Suprapubic skin (tissue), 4 donors: ENCODE measurements at regions not wholly inside any gene's neighbourhood (a gene's known extent, or its start where the extent isn't known, plus 50 kb on each side); places are given as distances from the start of the nearest gene placed in this dataset.

ENCODE experiments used
- DNase-seq, 2 donors: peaks; one replicate each; pipeline ENCODE4 v3.0.0-alpha.2; 2019; ENCODE audit warnings: low spot score in 2 of 2
- H3K27ac ChIP-seq: fragments of 200-600 bp; sonication (generic); one replicate; pipeline ENCODE4 v1.5.1; 2019
- H3K27me3 ChIP-seq: fragments of 200-600 bp; sonication (generic); one replicate; pipeline ENCODE4 v1.5.1; 2019
- H3K36me3 ChIP-seq: fragments of 200-600 bp; sonication (generic); one replicate; pipeline ENCODE4 v1.5.1; 2019
- H3K4me1 ChIP-seq: fragments of 200-600 bp; sonication (generic); one replicate; pipeline ENCODE4 v1.5.1; 2019
- H3K4me3 ChIP-seq: fragments of 200-600 bp; sonication (generic); one replicate; pipeline ENCODE4 v1.5.1; 2019; ENCODE audit warnings: mild to moderate bottlenecking
- H3K9me3 ChIP-seq: fragments of 200-600 bp; sonication (generic); one replicate; pipeline ENCODE4 v1.5.1; 2019
- EP300 ChIP-seq: sonication (generic); formaldehyde crosslinking; IDR thresholded peaks from one replicate; pipeline ENCODE4 v1.6.1; 2017; ENCODE audit warnings: antibody characterized with exemption
- POLR2A ChIP-seq, 2 donors: fragments of 450-650 bp; IDR thresholded peaks; one replicate each; pipeline ENCODE4 v1.6.1; 2017; ENCODE audit warnings: antibody characterized with exemption in 2 of 2, mild to moderate bottlenecking in 2 of 2, moderate library complexity in 2 of 2
- POLR2AphosphoS5 ChIP-seq, 3 donors: sonication (generic); formaldehyde crosslinking; IDR thresholded peaks; one replicate each; pipeline ENCODE4 v1.6.1; 2017; ENCODE audit warnings: antibody characterized with exemption in 3 of 3
- WGBS: methylation state at CpG from one replicate; pipeline ENCODE4 v1.1.5; 2018; 5-methylcytosine and 5-hydroxymethylcytosine counted together
- TF ChIP-seq, protein P1 (sequence below), 2 donors: fragments of 200-600 bp in 1 of 2; fragments of 450-650 bp in 1 of 2; sonication (generic) in 1 of 2; IDR thresholded peaks; one replicate each; pipeline ENCODE4 v1.5.1; 2016 to 2019; ENCODE audit warnings: antibody characterized with exemption in 2 of 2, mild to moderate bottlenecking in 1 of 2, moderate library complexity in 1 of 2

GRCh38 chr13:34654203-34654602 lies 287.9 kb upstream of the NBEA start:
- Histone ChIP-seq H3K27ac (no peak overlapping the region), H3K4me3 (no peak overlapping the region), H3K4me1 (no peaks in the 10 kb centered on the region), H3K27me3 (no peaks in the 10 kb centered on the region), H3K36me3 (no peaks in the 10 kb centered on the region), H3K9me3 (no peaks in the 10 kb centered on the region)
- TF ChIP-seq, protein P1, sequence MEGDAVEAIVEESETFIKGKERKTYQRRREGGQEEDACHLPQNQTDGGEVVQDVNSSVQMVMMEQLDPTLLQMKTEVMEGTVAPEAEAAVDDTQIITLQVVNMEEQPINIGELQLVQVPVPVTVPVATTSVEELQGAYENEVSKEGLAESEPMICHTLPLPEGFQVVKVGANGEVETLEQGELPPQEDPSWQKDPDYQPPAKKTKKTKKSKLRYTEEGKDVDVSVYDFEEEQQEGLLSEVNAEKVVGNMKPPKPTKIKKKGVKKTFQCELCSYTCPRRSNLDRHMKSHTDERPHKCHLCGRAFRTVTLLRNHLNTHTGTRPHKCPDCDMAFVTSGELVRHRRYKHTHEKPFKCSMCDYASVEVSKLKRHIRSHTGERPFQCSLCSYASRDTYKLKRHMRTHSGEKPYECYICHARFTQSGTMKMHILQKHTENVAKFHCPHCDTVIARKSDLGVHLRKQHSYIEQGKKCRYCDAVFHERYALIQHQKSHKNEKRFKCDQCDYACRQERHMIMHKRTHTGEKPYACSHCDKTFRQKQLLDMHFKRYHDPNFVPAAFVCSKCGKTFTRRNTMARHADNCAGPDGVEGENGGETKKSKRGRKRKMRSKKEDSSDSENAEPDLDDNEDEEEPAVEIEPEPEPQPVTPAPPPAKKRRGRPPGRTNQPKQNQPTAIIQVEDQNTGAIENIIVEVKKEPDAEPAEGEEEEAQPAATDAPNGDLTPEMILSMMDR (IDR thresholded peaks at IDR 0.05): no peak
- TF ChIP-seq POLR2AphosphoS5 (IDR thresholded peaks at IDR 0.05) (no peak), EP300 (no peak), POLR2A (IDR thresholded peaks at IDR 0.05) (no peak)
- WGBS: 67% methylated on average over 1 of the region's 1 CpG
- DNase-seq: no peak

DNA sequence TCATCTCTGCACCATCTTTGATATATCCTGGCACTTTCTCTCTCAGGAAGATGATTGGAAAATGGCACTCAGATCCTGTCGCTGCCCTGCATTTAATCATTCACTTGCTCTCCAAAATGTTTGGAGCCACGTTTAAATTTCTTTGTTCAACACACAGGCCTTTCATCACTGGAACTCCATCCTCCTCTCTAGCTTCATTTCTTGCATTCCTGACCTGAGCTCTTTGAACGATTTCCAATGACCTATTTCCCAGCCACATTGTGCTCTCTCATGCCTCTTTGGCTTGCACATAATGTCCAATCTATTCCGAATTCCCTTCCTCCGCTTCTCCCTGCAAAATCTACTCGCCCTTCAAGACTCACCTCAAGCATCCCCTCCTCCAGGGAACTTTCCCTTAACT lies 287.4 kb upstream of the NBEA start:
- no peak overlapping the region for H3K4me3 ChIP-seq
- no peaks in the 10 kb centered on the region for H3K36me3 ChIP-seq
- 61% methylated on average over 6 of the region's 6 CpGs for WGBS
- H3K27ac ChIP-seq: no peak overlapping the region
- no peak for DNase-seq
- TF ChIP-seq, protein P1 (IDR thresholded peaks at IDR 0.05): no peak
- TF ChIP-seq EP300 (no peak), POLR2AphosphoS5 (IDR thresholded peaks at IDR 0.05) (no peak), POLR2A (IDR thresholded peaks at IDR 0.05) (no peak)
- H3K9me3 ChIP-seq: no peaks in the 10 kb centered on the region
- no peaks in the 10 kb centered on the region for H3K27me3 ChIP-seq
- no peaks in the 10 kb centered on the region for H3K4me1 ChIP-seq

DNA sequence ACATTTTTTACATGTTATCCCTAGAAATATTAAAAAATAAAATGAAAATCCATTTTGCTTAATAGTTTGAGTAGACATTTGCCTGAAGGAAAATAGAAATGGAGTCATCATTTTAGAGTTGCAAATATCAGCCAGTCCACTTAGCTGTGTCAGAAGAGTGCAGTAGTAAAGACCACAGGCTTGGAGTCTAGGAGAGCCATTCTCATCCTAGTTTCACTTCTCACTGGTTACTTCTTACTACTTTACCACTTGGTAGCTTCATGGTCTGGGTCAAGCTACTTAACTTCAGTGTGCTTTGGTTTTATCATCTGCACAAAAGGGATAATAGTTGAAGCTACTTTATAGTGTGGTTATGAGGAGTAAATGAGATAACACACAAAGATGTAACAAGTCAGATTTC lies 286.5 kb upstream of the NBEA start:
- no peaks in the 10 kb centered on the region for H3K36me3 ChIP-seq
- H3K4me3 ChIP-seq: no peak overlapping the region
- no peaks in the 10 kb centered on the region for H3K9me3 ChIP-seq
- TF ChIP-seq POLR2A (IDR thresholded peaks at IDR 0.05) (no peak), POLR2AphosphoS5 (IDR thresholded peaks at IDR 0.05) (no peak), EP300 (no peak)
- TF ChIP-seq, protein P1 (IDR thresholded peaks at IDR 0.05): no peak
- no peak overlapping the region for H3K27ac ChIP-seq
- no peaks in the 10 kb centered on the region for H3K27me3 ChIP-seq
- no peak for DNase-seq
- no peaks in the 10 kb centered on the region for H3K4me1 ChIP-seq

DNA sequence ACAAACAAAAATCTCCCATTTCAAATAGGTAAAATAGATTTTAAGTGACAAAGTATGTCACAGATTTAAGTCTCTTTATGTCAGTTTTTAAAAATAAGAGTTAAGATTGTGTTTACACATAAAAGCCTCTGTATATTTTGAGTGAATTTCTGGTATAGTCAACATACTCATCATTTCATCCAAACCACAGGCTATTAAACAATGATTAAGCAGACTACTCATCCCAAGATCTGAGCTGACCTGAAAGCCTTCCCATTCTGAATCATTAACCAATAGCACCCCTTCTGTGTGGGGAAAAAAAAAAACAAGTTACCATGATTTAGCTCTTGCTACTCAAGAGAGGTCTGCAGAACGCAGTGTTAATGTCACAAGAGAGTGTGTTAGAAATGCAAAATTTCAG lies 284.4 kb upstream of the NBEA start:
- DNase-seq: no peak
- no peaks in the 10 kb centered on the region for H3K4me1 ChIP-seq
- no peaks in the 10 kb centered on the region for H3K27me3 ChIP-seq
- 91% methylated on average over 1 of the region's 1 CpG for WGBS
- TF ChIP-seq EP300 (no peak), POLR2AphosphoS5 (IDR thresholded peaks at IDR 0.05) (no peak), POLR2A (IDR thresholded peaks at IDR 0.05) (no peak)
- TF ChIP-seq, protein P1 (IDR thresholded peaks at IDR 0.05): no peak
- no peak overlapping the region for H3K4me3 ChIP-seq
- no peaks in the 10 kb centered on the region for H3K9me3 ChIP-seq
- no peaks in the 10 kb centered on the region for H3K36me3 ChIP-seq
- no peak overlapping the region for H3K27ac ChIP-seq

GRCh38 chr13:34667286-34668218 lies 274.5 kb upstream of the NBEA start:
- no peaks in the 10 kb centered on the region for H3K9me3 ChIP-seq
- 85% methylated on average over 11 of the region's 11 CpGs for WGBS
- no peaks in the 10 kb centered on the region for H3K36me3 ChIP-seq
- no peaks in the 10 kb centered on the region for H3K27me3 ChIP-seq
- DNase-seq: no peak
- H3K27ac ChIP-seq: no peak overlapping the region
- no peak for TF ChIP-seq POLR2A (IDR thresholded peaks at IDR 0.05)
- TF ChIP-seq, protein P1 (IDR thresholded peaks at IDR 0.05): no peak
- TF ChIP-seq POLR2AphosphoS5 (IDR thresholded peaks at IDR 0.05): no peak
- no peak for TF ChIP-seq EP300
- peaks cover 8% of the 10 kb centered on the region for H3K4me1 ChIP-seq
- H3K4me3 ChIP-seq: no peak overlapping the region
